ENCODE measurements at regions not wholly inside any gene's neighbourhood (a gene's known extent, or its start where the extent isn't known, plus 50 kb on each side); places are given as distances from the start of the nearest gene placed in this dataset.

DNA sequence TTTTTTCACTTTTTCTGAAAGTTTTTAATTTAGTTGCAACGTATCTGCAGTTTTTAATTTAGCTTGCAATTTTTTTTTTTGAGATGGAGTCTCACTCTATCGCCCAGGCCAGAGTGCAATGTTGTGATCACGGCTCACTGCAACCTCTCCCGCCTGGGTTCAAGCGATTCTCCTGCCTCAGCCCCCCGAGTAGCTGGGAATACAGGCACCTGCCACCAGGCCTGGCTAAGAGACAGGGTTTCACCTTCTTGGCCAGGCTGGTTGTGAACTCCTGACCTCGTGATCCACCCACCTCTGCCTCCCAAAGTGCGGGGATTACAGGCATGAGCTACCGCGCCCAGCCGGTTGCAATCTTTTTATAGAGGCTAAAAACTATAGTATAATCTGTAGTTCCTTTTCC is 142.9 kb upstream of the ALCAM start:
- ChIA-PET CTCF (ENCODE audit: partially characterized antibody) (interaction anchor here (1.0 to 1.5 kb wide), 2 partner anchors 140 to 619 kb away, joined by 3 to 4 read pairs; no protein-coding TSS in a partner anchor), POLR2A (ENCODE audit: partially characterized antibody) (no interaction called here)
- no peak for FAIRE-seq
- TF ChIP-seq RAD21 (IDR thresholded peaks at IDR 0.05 in 1 of 2, conservative IDR thresholded peaks at IDR 0.05 in 1 of 2; ENCODE audit: low read depth in 2 of 2, low read length in 2 of 2) (no peak), RFX5 (IDR thresholded peaks at IDR 0.05; ENCODE audit: borderline replicate concordance, low read depth, low read length) (no peak), NANOG (IDR thresholded peaks at IDR 0.05; ENCODE audit: insufficient read depth, low read depth, low read length, poor library complexity, severe bottlenecking) (no peak), TAF1 (IDR thresholded peaks at IDR 0.05; ENCODE audit: low read depth, low read length) (no peak), CTCF (IDR thresholded peaks at IDR 0.05; ENCODE audit: control extremely low read depth in 1 of 3, insufficient read depth in 1 of 3, low read depth in 1 of 3, low read length in 3 of 3) (no peak), RXRA (IDR thresholded peaks at IDR 0.05; ENCODE audit: insufficient read depth, low read depth, low read length) (no peak), SUZ12 (IDR thresholded peaks at IDR 0.05; ENCODE audit: low read length) (no peak), YY1 (IDR thresholded peaks at IDR 0.05; ENCODE audit: low read depth, low read length) (no peak), POLR2A (IDR thresholded peaks at IDR 0.05; ENCODE audit: control extremely low read depth in 1 of 2, low read depth in 2 of 2, low read length in 2 of 2) (no peak), SP1 (IDR thresholded peaks at IDR 0.05; ENCODE audit: low read depth, low read length) (no peak), TAF7 (optimal IDR thresholded peaks at IDR 0.05; ENCODE audit: borderline replicate concordance, low read depth, low read length) (no peak), TBP (IDR thresholded peaks at IDR 0.05; ENCODE audit: low read depth, low read length) (no peak), CREB1 (IDR thresholded peaks at IDR 0.05) (no peak)

More for the DNA sequence above, 142.9 kb upstream of the ALCAM start:
- no peak overlapping the region for H2BK5ac ChIP-seq (ENCODE audit: low read depth, low read length)
- no peaks in the 10 kb centered on the region for H3K23me2 ChIP-seq (ENCODE audit: low read depth, low read length)
- H3K27me3 ChIP-seq (replicated peaks in 1 of 4; ENCODE audit: control insufficient read depth in 3 of 4, extremely low read depth in 1 of 4, insufficient read depth in 3 of 4, low read length in 3 of 4), result no peaks in the 10 kb centered on the region
- H3K9ac ChIP-seq (replicated peaks in 1 of 4; ENCODE audit: extremely low read depth in 1 of 4, low read depth in 3 of 4, low read length in 3 of 4), result no peak overlapping the region
- H3K79me2 ChIP-seq (ENCODE audit: control insufficient read depth in 1 of 2, insufficient read depth in 2 of 2, low read length in 2 of 2), result no peaks in the 10 kb centered on the region
- H2BK12ac ChIP-seq (ENCODE audit: low read depth, low read length), result no peak overlapping the region
- no peak overlapping the region for H2BK15ac ChIP-seq (ENCODE audit: low read length)
- H2AK5ac ChIP-seq (ENCODE audit: low read depth, low read length), result no peak overlapping the region
- DNase-seq (ENCODE audit: low read depth in 1 of 2, low spot score in 2 of 2), result no peak
- H3K23ac ChIP-seq (ENCODE audit: insufficient read length), result no peak overlapping the region
- 93% methylated on average over 11 of the region's 11 CpGs; no CpG with 5 or more reads in 1 of the 2 experiments for WGBS, 2 experiments (ENCODE audit: extremely low coverage in 1 of 2, insufficient coverage in 1 of 2, insufficient read length in 1 of 2, insufficient replicate concordance in 2 of 2, low coverage in 1 of 2, low lambda C conversion rate in 2 of 2, missing lambda C conversion rate in 1 of 2)
- no peak overlapping the region for H3K4ac ChIP-seq (replicated peaks; ENCODE audit: insufficient read length, low read depth, low read length)
- H3K4me1 ChIP-seq (replicated peaks in 1 of 4; ENCODE audit: control insufficient read depth in 3 of 4, insufficient read depth in 4 of 4, low read length in 3 of 4), result no peaks in the 10 kb centered on the region; a peak in 1 of 7 replicates
- no peak overlapping the region for H3K56ac ChIP-seq (replicated peaks; ENCODE audit: insufficient read length, low read depth, low read length)
- H4K8ac ChIP-seq (ENCODE audit: extremely low read depth, insufficient read depth, low read length), result no peak overlapping the region
- H4K20me1 ChIP-seq (replicated peaks in 1 of 2; ENCODE audit: control insufficient read depth in 1 of 2, insufficient read depth in 2 of 2, low read length in 2 of 2), result no peaks in the 10 kb centered on the region
- no peak overlapping the region for H3K18ac ChIP-seq (ENCODE audit: extremely low read depth, low read length)
- no peak overlapping the region for H4K91ac ChIP-seq (replicated peaks; ENCODE audit: insufficient read length, low read length)
- H2BK120ac ChIP-seq (replicated peaks; ENCODE audit: low read depth, low read length), result no peak overlapping the region
- H3K4me3 ChIP-seq (ENCODE audit: extremely low read depth in 1 of 4, insufficient read depth in 2 of 4, low read depth in 3 of 4, low read length in 4 of 4), result no peak overlapping the region
- H3K14ac ChIP-seq (ENCODE audit: insufficient read length), result no peak overlapping the region
- H2BK20ac ChIP-seq (ENCODE audit: low read length), result no peak overlapping the region
- no peaks in the 10 kb centered on the region for H3K79me1 ChIP-seq (ENCODE audit: low read depth, low read length)
- H3K9me3 ChIP-seq (ENCODE audit: insufficient read depth in 2 of 2, low read depth in 1 of 2, low read length in 1 of 2), result peaks cover 0 to 3% of the 10 kb centered on the region in 2 experiments; a peak in 1 of 4 replicates
- no peak overlapping the region for H3K27ac ChIP-seq (ENCODE audit: low read depth, low read length)
- no peak overlapping the region for H2AFZ ChIP-seq (ENCODE audit: low read length)
- H3K36me3 ChIP-seq (ENCODE audit: control insufficient read depth in 2 of 4, insufficient read depth in 4 of 4, low read length in 3 of 4), result no peaks in the 10 kb centered on the region
- H4K5ac ChIP-seq (ENCODE audit: insufficient read length, low read depth, low read length), result no peak overlapping the region
- no peak overlapping the region for H3K4me2 ChIP-seq (ENCODE audit: insufficient read depth in 1 of 2, low read depth in 2 of 2, low read length in 2 of 2)
